DOHH2 (cell line): ENCODE measurements at regions not wholly inside any gene's neighbourhood (a gene's known extent, or its start where the extent isn't known, plus 50 kb on each side); places are given as distances from the start of the nearest gene placed in this dataset.

ENCODE experiments used
- H3F3A ChIP-seq: fragments of 200-600 bp; sonication (generic), shearing (Covaris generic); 2 replicates; pipeline ENCODE4 v1.6.0; 2016; ENCODE audit warnings: antibody characterized with exemption, mild to moderate bottlenecking; ENCODE audit not compliant: control insufficient read depth, insufficient read depth
- H3K27ac ChIP-seq: fragments of 200-600 bp; sonication (generic); 2 replicates; pipeline ENCODE4 v1.5.1; 2014; ENCODE audit warnings: low read depth, mild to moderate bottlenecking, low read length, moderate library complexity
- H3K27me3 ChIP-seq: fragments of 200-600 bp; sonication (generic); 2 replicates; pipeline ENCODE4 v1.6.1; 2014; ENCODE audit warnings: mild to moderate bottlenecking, low read length, mixed read lengths; ENCODE audit not compliant: control insufficient read depth
- H3K36me3 ChIP-seq: fragments of 200-600 bp; sonication (generic); 2 replicates; pipeline ENCODE4 v1.6.1; 2014; ENCODE audit warnings: mild to moderate bottlenecking, low read length, moderate library complexity, mixed read lengths; ENCODE audit not compliant: control insufficient read depth
- H3K4me1 ChIP-seq: fragments of 200-600 bp; sonication (generic); 2 replicates; pipeline ENCODE4 v1.6.1; 2014; ENCODE audit warnings: mild to moderate bottlenecking, low read length, mixed read lengths; ENCODE audit not compliant: control insufficient read depth
- H3K4me2 ChIP-seq: fragments of 200-600 bp; sonication (generic); 2 replicates; pipeline ENCODE4 v1.6.0; 2014; ENCODE audit warnings: mild to moderate bottlenecking, low read length, moderate library complexity
- H3K4me3 ChIP-seq: fragments of 200-600 bp; sonication (generic); 2 replicates; pipeline ENCODE4 v1.5.1; 2014; ENCODE audit warnings: mild to moderate bottlenecking, low read length, mixed read lengths
- H3K79me2 ChIP-seq: fragments of 200-600 bp; sonication (generic); 2 replicates; pipeline ENCODE4 v1.6.1; 2014; ENCODE audit warnings: mild to moderate bottlenecking, low read length, mixed read lengths; ENCODE audit not compliant: control insufficient read depth
- H3K9me2 ChIP-seq: fragments of 200-600 bp; sonication (generic); replicated peaks from 2 replicates; pipeline ENCODE4 v1.6.1; 2014; ENCODE audit warnings: mild to moderate bottlenecking, low read length, mixed read lengths; ENCODE audit not compliant: control insufficient read depth
- H3K9me3 ChIP-seq: fragments of 200-600 bp; sonication (generic); 2 replicates; pipeline ENCODE4 v1.6.1; 2014; ENCODE audit warnings: antibody characterized with exemption, low read length, mixed read lengths; ENCODE audit not compliant: control insufficient read depth, insufficient read depth
- H4K20me1 ChIP-seq: fragments of 200-600 bp; sonication (generic); 2 replicates; pipeline ENCODE4 v1.6.0; 2014; ENCODE audit warnings: low read depth, mild to moderate bottlenecking, antibody characterized with exemption, low read length, moderate library complexity; ENCODE audit not compliant: control insufficient read depth, insufficient read depth
- EZH2phosphoT487 ChIP-seq: fragments of 200-600 bp; sonication (generic); IDR thresholded peaks from 2 replicates; pipeline ENCODE4 v1.6.1; 2017; ENCODE audit warnings: borderline replicate concordance, mild to moderate bottlenecking, antibody characterized with exemption, low read length, moderate library complexity, mixed read lengths
- TF ChIP-seq, protein P1 (sequence below): fragments of 200-600 bp; sonication (generic); IDR thresholded peaks from one replicate; pipeline ENCODE4 v1.5.1; 2014; ENCODE audit warnings: antibody characterized with exemption, mild to moderate bottlenecking, low read depth, low read length; ENCODE audit not compliant: poor library complexity, severe bottlenecking

DNA sequence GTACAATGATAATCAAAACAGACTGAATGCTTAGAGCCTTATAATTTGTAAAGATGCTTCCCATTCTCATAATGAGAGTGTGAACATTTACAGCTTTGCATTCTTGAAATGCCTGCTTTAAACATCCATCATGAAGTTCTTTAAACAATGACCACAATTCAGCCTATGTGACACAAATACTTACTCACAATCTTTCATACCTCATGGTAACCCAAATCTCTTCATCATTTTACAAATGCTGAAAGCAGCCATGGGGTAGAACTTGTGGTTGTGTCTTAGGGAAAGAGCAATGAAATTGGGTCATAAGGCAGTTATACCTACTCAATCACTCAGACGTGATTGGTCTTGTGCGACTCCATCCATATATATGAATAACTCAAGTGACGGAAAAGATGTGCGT, 140.7 kb downstream of the RND3 start:
- Histone ChIP-seq H3K27ac (no peak overlapping the region), H3K4me2 (no peak overlapping the region), H3K9me2 (no peaks in the 10 kb centered on the region; the same call in 1 of the 2 replicates), H3K4me3 (no peak overlapping the region), H3K9me3 (no peaks in the 10 kb centered on the region), H4K20me1 (no peaks in the 10 kb centered on the region), H3K4me1 (no peaks in the 10 kb centered on the region), H3K36me3 (no peaks in the 10 kb centered on the region), H3K79me2 (no peaks in the 10 kb centered on the region), H3F3A (no peaks in the 10 kb centered on the region), H3K27me3 (no peaks in the 10 kb centered on the region)
- TF ChIP-seq, protein P1, sequence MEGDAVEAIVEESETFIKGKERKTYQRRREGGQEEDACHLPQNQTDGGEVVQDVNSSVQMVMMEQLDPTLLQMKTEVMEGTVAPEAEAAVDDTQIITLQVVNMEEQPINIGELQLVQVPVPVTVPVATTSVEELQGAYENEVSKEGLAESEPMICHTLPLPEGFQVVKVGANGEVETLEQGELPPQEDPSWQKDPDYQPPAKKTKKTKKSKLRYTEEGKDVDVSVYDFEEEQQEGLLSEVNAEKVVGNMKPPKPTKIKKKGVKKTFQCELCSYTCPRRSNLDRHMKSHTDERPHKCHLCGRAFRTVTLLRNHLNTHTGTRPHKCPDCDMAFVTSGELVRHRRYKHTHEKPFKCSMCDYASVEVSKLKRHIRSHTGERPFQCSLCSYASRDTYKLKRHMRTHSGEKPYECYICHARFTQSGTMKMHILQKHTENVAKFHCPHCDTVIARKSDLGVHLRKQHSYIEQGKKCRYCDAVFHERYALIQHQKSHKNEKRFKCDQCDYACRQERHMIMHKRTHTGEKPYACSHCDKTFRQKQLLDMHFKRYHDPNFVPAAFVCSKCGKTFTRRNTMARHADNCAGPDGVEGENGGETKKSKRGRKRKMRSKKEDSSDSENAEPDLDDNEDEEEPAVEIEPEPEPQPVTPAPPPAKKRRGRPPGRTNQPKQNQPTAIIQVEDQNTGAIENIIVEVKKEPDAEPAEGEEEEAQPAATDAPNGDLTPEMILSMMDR, result no peak
- no peak for TF ChIP-seq EZH2phosphoT487

DNA sequence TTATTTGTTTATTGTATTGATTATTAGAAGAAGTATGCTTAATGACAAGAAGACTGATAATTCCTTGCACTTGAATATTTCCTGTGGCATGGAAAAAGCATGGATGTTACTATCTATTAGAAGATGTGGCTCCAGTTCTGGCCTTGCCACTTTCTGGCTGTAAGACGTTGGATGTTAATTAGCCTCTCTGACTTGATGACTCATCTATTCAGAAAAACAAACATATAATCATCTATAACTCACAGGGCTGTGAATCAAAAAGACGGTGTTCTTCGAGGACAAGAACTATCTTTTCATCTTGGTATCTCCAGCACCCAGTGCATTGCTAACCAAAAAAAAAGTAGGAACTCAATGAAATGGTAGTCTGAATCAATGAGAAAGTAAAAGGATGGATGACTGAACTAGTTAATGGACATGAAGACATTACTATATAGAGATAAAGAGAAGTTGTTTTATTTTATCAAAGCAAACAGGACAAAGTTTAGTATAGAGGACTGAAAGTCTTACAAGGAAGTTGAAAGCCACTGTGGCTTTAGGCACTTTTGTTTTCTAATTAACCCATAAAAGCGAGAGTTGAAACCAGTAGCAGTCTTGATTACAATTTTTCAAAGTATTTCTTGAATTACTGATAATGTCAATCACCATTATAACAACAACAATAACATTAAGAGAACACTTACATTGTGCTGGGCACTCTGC, 145.3 kb downstream of the RND3 start:
- Histone ChIP-seq H3K9me3 (no peaks in the 10 kb centered on the region), H3K27ac (no peak overlapping the region), H3K4me3 (no peak overlapping the region), H3K27me3 (no peaks in the 10 kb centered on the region), H3K4me1 (no peaks in the 10 kb centered on the region), H3K4me2 (no peak overlapping the region), H3K79me2 (no peaks in the 10 kb centered on the region), H3F3A (no peaks in the 10 kb centered on the region), H4K20me1 (no peaks in the 10 kb centered on the region), H3K9me2 (no peaks in the 10 kb centered on the region; the same call in 1 of the 2 replicates), H3K36me3 (no peaks in the 10 kb centered on the region)
- TF ChIP-seq EZH2phosphoT487, result no peak
- TF ChIP-seq, protein P1, result no peak

DNA sequence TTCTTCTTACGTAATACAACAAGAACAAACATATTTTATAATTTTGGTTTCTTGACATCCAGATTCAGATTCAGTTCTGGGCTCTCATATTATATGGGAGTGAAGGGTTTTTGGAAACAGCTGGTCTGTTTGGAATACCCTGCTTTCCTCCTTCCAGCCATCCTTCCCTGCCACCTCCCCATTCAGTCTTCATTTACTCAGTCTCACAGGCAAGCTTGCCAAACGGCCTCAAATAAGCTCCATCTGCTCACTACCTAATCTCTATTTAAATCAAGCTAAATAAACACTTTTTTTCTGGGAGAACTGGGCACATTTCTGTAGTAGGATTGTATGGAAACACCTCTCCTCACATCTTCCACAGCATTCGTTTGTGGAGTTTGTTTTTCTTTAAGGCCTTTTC, 147.5 kb downstream of the RND3 start:
- Histone ChIP-seq H3K4me2 (no peak overlapping the region), H3K79me2 (no peaks in the 10 kb centered on the region), H3K4me1 (no peaks in the 10 kb centered on the region), H3F3A (no peaks in the 10 kb centered on the region), H3K9me3 (no peaks in the 10 kb centered on the region), H3K27ac (no peak overlapping the region), H3K9me2 (no peaks in the 10 kb centered on the region), H4K20me1 (no peaks in the 10 kb centered on the region), H3K27me3 (no peaks in the 10 kb centered on the region), H3K36me3 (no peaks in the 10 kb centered on the region), H3K4me3 (no peak overlapping the region)
- TF ChIP-seq, protein P1, result no peak
- TF ChIP-seq EZH2phosphoT487, result no peak
